Fibroblast of skin of right biceps (primary cell): ENCODE measurements at regions not wholly inside any gene's neighbourhood (a gene's known extent, or its start where the extent isn't known, plus 50 kb on each side); places are given as distances from the start of the nearest gene placed in this dataset.
"Not testable (repeated sequence)": the region's sequence is repeated elsewhere in the genome, so short reads cannot be mapped to it uniquely, and the experiment has no call there.

Source experiments
- DNase-seq: peaks from one replicate; pipeline ENCODE4 v3.0.0-alpha.2; 2013

GRCh38 chr12:127479256-127479655 lies 787.7 kb upstream of the TMEM132C start:
- DNase-seq = peak; percentile 86

DNA sequence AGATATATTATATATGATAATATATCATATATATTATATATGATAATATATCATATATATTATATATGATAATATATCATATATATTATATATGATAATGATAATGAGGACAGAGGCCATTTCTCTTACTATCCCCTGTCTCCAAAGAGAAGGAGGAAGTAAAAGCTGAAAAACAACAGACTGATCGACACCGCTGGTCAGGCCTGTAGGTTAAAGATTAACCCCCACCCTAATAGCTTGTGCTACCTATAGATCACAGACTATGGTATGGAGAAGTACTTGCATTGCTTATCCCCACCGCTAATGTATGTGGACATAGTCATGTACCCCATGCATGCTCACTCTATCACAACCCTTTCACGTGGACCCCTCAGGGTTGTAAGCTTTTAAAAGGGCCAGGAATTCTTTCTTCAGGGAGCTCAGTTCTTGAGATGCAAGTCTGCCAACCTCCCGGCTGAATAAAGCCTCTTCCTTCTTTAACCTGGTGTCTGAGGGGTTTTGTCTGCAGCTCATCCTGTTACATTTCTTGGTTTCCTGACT lies 786.1 kb upstream of the TMEM132C start:
- DNase-seq = no peak

GRCh38 chr12:127482950-127483349 lies 784.0 kb upstream of the TMEM132C start:
- no peak for DNase-seq

- peak; percentile 93 for DNase-seq
These were observed 781.4 kb upstream of the TMEM132C start for GRCh38 chr12:127485528-127485927.

DNA sequence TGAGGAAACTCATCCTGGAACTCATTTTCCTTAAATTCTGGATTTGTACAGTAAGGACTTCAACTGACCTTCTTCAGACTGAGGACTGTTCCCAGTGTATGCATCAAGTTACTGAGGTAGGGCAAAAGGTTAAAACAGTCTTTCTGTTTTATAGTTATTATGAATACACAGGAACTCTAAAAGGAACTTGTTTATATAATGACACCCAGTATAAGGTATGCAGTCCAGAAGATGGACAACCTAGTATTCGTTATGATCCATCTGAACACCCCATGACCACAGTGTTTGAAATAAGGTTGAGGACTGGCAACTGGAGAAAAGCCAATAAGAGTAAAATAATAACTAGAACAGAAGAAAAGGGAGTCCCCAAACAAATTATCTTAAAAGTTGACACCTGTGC lies 779.9 kb upstream of the TMEM132C start:
- no peak for DNase-seq

DNA sequence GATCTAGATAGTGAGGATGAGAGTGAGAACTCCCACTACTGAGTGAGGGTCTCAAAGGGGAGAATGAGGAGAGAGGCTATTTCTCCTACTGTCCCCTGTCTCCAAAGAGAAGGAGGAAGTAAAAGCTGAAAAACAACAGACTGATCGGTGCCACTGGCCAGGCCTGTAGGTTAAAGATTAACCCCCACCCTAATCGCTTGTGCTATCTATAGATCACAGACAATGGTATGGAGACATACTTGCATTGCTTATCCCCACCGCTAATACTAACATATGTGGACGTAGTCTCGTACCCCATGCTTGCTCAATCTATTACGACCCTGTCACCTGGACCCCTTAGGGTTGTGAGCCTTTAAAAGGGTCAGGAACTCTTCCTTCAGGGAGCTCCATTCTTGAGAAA lies 777.9 kb upstream of the TMEM132C start:
- no peak for DNase-seq

DNA sequence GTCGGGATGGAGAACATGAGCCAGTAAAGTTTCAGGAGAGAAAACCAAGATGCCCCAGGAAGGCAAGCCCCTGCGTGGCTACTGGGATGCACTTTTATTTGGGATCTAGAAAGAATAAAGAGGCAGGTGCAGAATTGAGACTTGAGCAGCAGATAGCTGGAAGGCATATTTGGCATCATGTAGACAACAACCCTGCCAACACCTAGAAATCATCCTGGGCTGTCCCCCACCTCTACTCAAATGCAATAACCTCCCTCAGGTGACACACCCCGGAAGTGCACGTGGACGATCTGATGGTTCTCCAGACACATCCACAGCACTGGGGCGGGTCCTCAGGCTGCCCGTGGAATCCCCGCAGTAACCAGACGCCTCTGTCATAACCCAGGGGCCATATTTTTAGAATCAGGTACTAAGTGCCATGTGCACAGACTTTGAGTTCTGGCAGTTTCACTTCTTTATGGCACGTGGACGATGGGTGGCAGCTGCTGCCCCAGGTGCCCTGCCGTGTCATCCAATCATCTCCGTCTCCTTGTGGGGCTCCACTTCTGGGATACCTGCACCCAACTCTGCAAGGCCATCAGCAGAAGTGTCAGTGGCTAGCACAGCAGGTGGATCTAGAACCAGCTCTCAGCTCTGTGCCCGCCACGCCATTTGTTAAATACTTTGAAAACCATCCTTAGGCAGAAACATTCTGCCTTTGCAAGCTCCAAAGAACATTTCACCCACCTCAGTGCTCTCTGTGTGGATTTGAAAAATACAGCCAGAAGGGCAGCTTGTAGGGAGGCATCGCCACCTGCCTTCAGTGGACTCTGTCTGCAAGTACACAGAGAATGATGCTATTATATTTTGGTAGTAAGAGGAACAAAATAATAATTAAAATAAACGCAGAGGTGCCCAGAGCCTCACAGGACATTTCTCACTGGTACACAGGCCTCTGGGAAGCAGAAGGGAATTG lies 771.7 kb upstream of the TMEM132C start:
- DNase-seq = no peak

- no peak for DNase-seq
These were observed 770.7 kb upstream of the TMEM132C start for GRCh38 chr12:127496255-127496654.

DNA sequence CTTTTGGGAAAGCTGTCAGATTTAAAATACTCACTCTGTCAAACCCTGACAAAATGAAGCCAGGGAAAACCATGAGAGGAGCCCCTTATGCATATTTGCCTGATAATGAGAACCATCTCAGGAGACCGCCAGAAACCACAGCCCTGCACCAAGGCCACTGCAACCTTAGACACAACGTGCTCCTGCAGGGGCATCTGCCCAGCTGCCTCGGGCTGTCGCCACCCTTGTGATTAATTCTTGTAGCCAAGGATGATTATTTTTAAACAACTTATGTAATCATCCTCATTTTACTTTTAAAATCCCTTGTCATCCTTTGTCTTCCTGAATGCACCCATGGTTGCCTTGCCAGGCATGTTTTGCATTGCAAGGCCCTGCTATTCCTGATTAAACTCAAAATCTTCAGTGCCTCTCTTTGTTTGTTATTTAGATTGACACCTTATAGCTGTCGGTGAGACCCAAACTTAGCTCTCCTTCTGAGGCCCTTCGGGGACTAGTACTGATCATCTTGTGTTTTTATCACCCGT lies 766.4 kb upstream of the TMEM132C start:
- DNase-seq = peak; percentile 46

DNA sequence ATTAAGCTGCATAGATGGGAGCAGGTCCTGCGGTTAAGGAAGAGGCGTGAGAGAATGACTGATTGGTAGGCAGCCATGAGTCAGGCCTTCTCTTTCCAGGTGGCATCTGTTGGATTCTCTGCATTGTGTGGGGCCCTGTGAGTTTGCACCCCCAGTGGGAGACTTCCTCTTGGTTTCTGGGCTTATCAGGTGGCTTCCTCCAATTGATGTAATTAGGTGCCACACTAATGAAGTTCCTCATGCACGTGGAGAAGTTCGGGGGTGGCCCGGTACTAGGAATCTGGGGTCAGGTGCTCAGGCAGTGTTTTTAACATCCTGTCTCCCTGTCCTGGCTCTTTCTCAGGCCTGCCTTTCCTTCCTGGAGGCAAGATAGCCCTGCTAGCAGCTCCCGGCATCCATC lies 765.1 kb upstream of the TMEM132C start:
- no peak for DNase-seq

DNA sequence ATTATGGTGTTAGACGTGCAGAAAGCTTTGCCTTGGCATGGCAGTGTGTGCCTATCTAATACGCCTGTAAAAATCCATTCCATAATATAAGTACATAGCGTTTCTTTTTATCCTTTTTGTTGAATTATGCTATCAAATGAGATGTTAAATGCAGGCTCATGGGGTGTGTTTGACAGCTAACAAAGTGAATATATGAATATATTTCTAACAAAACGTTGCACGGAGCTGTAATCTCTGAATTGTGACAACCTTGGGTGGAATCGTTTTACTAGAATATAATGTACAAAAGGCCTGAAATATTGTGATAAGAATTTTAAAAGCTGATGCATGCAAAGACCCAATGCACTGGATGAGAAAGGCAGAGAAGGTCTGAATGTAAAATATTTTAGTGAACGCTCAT lies 763.7 kb upstream of the TMEM132C start:
- no peak for DNase-seq

- not testable (repeated sequence) for DNase-seq
These were observed 763.0 kb upstream of the TMEM132C start for GRCh38 chr12:127503996-127504395.

DNA sequence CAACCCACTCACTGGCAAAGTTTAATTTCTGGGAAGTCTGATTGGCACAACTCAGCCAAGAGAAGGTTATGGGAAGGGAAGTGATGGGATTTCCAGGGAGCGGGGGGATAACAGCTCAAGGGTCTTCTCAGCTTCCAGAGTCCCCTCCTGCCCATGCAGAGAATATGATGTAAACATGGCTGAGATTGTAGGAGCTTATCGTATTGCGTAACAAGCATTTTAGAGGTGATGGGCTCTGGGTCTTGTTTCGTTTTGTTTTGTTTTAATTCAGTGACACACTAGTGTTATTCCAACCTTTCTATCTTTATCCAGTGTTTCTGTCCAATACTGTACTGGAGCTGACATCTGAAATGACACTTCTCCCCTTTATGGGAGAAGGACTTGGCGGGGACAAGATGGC lies 762.1 kb upstream of the TMEM132C start:
- no peak for DNase-seq

GRCh38 chr12:127507341-127507740 lies 759.6 kb upstream of the TMEM132C start:
- DNase-seq = no peak

- peak; percentile 97 for DNase-seq
These were observed 757.7 kb upstream of the TMEM132C start for GRCh38 chr12:127509066-127509778.

DNA sequence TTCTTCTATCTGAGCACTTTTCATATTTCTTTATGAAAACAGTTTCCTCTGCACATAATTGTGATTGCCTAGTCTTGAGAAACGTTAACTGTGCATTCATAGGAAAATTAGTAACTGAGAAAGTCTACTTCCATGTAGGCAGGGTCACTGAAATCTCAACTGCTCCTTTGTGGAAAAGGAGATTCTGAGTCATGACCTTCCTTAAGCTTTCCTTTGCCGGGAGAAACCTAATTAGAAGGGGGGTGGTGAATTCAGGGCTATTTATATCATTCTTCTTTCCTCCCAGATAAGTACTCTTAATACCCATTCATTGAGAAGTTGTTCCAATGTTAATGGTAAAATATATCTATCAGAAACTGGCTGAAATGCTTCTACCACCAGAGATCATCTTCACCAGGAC lies 751.0 kb upstream of the TMEM132C start:
- DNase-seq = peak; percentile 78

DNA sequence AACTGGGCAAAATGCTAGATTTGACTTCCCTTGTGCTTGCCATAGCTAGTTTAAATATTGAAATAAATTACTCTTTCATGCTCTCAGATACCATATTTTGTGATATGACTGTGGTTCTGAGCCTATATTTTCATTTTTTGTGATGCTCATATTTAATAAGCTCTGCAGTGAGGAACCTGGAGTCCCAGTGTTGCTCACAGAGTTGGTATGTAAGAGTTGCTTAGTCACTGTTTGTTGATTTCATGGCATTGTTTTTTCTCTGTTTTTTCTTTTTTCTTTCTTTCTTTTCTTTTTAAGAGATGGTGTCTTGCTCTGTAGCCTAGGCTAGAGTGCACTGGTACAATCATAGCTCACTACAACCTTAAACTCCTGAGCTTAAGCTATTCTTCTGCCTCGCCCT lies 750.5 kb upstream of the TMEM132C start:
- peak; percentile 46 for DNase-seq

DNA sequence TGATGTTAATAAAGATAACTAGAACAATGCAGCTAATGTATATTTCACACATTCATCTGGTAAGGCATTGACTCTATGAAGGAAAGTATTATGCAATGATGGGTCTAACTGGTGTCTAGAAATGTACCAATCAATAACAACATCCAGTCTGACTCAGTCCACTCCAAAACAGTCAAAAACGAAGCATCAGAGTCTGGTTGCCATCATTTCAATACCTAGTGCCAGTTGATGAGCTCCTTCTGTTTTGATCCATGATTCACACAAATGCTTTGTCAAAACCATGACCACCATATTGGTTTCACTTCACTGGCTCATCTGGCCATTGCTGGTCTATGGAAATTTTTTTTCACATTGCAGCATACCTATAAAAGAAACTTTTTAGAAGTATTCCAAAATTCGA lies 747.2 kb upstream of the TMEM132C start:
- DNase-seq = no peak

DNA sequence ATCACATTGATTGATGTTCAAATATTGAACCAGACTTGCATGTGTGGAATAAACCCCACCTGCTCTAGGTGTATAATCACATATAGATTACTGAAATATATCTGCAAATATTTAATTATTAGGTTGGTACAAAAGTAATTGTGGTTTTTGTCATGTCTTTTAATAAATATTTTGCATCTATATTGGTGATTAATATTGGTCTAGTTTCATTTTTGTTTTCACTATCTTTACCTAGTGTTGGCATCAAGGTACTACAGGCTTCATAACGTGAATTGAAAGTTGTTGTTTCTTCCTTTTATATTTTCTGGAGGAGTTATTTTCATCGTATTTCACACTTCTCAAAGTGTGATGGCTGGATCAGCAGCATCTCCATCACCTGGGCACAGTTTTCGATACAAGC lies 740.0 kb upstream of the TMEM132C start:
- DNase-seq = no peak

GRCh38 chr12:127528551-127528950 lies 738.4 kb upstream of the TMEM132C start:
- DNase-seq = no peak

GRCh38 chr12:127531542-127531941 lies 735.4 kb upstream of the TMEM132C start:
- no peak for DNase-seq

DNA sequence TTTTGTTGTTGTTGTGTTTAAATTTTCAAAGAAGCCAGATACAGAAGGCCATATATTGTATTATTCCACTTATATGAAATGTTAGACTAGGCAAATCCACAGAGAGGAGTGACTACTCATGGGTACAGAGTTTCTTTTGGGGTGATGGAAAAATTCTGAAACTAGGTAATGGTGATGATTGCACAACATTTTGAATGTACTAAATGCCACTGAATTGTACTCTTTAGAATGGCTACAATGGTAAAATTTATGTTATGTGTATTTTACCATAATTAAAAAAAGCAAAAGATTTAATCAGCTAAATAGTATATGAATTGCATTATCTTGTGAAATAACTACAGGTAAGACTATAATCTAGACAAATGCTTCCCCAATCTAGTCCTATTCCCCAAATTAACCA lies 733.6 kb upstream of the TMEM132C start:
- no peak for DNase-seq

- no peak for DNase-seq
These were observed 730.0 kb upstream of the TMEM132C start for GRCh38 chr12:127536833-127537428.
